Liver (tissue), 8 donors: ENCODE measurements at regions not wholly inside any gene's neighbourhood (a gene's known extent, or its start where the extent isn't known, plus 50 kb on each side); places are given as distances from the start of the nearest gene placed in this dataset.

ENCODE experiments used
- DNase-seq: peaks from one replicate; pipeline ENCODE4 v3.0.0-alpha.2; 2017; ENCODE audit warnings: low spot score
- H3K27ac ChIP-seq, 2 donors: one replicate each; pipeline ENCODE4 v1.7.0; 2013; ENCODE audit warnings: inconsistent platforms in 2 of 2, low read length in 2 of 2, control low read depth in 1 of 2, low read depth in 1 of 2, mild to moderate bottlenecking in 1 of 2
- H3K27me3 ChIP-seq, 4 donors: one replicate each; pipeline versions ENCODE4 v1.6.1 to v1.7.0; 2013; ENCODE audit warnings: low read length in 3 of 4, inconsistent platforms in 1 of 4, mild to moderate bottlenecking in 1 of 4, moderate library complexity in 1 of 4; ENCODE audit not compliant: control insufficient read depth in 4 of 4, insufficient read depth in 4 of 4
- H3K36me3 ChIP-seq, 4 donors: one replicate each; pipeline versions ENCODE4 v1.6.1 to v1.7.0; 2013; ENCODE audit warnings: low read length in 3 of 4, mild to moderate bottlenecking in 3 of 4, low read depth in 1 of 4, moderate library complexity in 1 of 4; ENCODE audit not compliant: control insufficient read depth in 4 of 4, insufficient read depth in 3 of 4
- H3K4me1 ChIP-seq, 4 donors: one replicate each; pipeline versions ENCODE4 v1.6.1 to v1.7.0; 2013; ENCODE audit warnings: low read length in 3 of 4, mild to moderate bottlenecking in 3 of 4, moderate library complexity in 1 of 4; ENCODE audit not compliant: control insufficient read depth in 4 of 4, insufficient read depth in 4 of 4
- H3K4me3 ChIP-seq, 3 donors: one replicate each; pipeline versions ENCODE4 v1.6.1 to v1.7.0; 2013; ENCODE audit warnings: low read length in 3 of 3, control low read depth in 1 of 3, low read depth in 1 of 3, mild to moderate bottlenecking in 1 of 3
- H3K9ac ChIP-seq, 2 donors: one replicate each; pipeline ENCODE4 v1.7.0; 2013; ENCODE audit warnings: low read length in 2 of 2, mild to moderate bottlenecking in 2 of 2, moderate library complexity in 2 of 2, control low read depth in 1 of 2, low read depth in 1 of 2
- H3K9me3 ChIP-seq, 4 donors: one replicate each; pipeline versions ENCODE4 v1.6.1 to v1.7.0; 2013; ENCODE audit warnings: low read length in 3 of 4; ENCODE audit not compliant: control insufficient read depth in 4 of 4
- EGR1 ChIP-seq, 2 donors: IDR thresholded peaks; 2 replicates each; pipeline ENCODE4 v1.6.1; 2016 to 2018; ENCODE audit warnings: antibody characterized with exemption in 2 of 2, low read depth in 2 of 2
- FOXA1 ChIP-seq: IDR thresholded peaks from 2 replicates; pipeline ENCODE4 v1.6.1; 2016; ENCODE audit warnings: antibody characterized with exemption
- FOXA2 ChIP-seq: IDR thresholded peaks from 2 replicates; pipeline ENCODE4 v1.6.1; 2016; ENCODE audit warnings: antibody characterized with exemption
- GABPA ChIP-seq, 2 donors: IDR thresholded peaks in 1 of 2; conservative IDR thresholded peaks in 1 of 2; 2 replicates each; pipeline ENCODE4 v1.6.1; 2016; ENCODE audit warnings: antibody characterized with exemption in 2 of 2, mild to moderate bottlenecking in 1 of 2, moderate library complexity in 1 of 2
- HNF4A ChIP-seq, 2 donors: conservative IDR thresholded peaks; 2 replicates each; pipeline ENCODE4 v1.6.1; 2016; ENCODE audit warnings: antibody characterized with exemption in 2 of 2, mild to moderate bottlenecking in 2 of 2
- HNF4G ChIP-seq: IDR thresholded peaks from 2 replicates; pipeline ENCODE4 v1.6.1; 2016; ENCODE audit warnings: antibody characterized with exemption
- JUND ChIP-seq, 2 donors: IDR thresholded peaks; 2 replicates each; pipeline ENCODE4 v1.6.1; 2016; ENCODE audit warnings: antibody characterized with exemption in 2 of 2
- NR2F2 ChIP-seq: IDR thresholded peaks from 2 replicates; pipeline ENCODE4 v1.6.1; 2016; ENCODE audit warnings: antibody characterized with exemption
- RAD21 ChIP-seq, 2 donors: IDR thresholded peaks; 2 replicates each; pipeline ENCODE4 v1.6.1; 2016; ENCODE audit warnings: antibody characterized with exemption in 2 of 2, mild to moderate bottlenecking in 2 of 2
- RXRA ChIP-seq, 2 donors: IDR thresholded peaks; 2 replicates each; pipeline ENCODE4 v1.6.1; 2017 to 2018; ENCODE audit warnings: antibody characterized with exemption in 2 of 2, mild to moderate bottlenecking in 1 of 2
- SP1 ChIP-seq: IDR thresholded peaks from 2 replicates; pipeline ENCODE4 v1.6.1; 2018; ENCODE audit warnings: antibody characterized with exemption, mild to moderate bottlenecking
- TAF1 ChIP-seq: conservative IDR thresholded peaks from 2 replicates; pipeline ENCODE4 v1.6.1; 2016; ENCODE audit warnings: antibody characterized with exemption, mild to moderate bottlenecking
- YY1 ChIP-seq: IDR thresholded peaks from 2 replicates; pipeline ENCODE4 v1.6.1; 2016; ENCODE audit warnings: antibody characterized with exemption, mild to moderate bottlenecking
- WGBS: extraction: QIAGEN DNeasy Blood & Tissue Kit; methylation state at CpG from one replicate; pipeline ENCODE4 v1.1.7; 2013; 5-methylcytosine and 5-hydroxymethylcytosine counted together
- TF ChIP-seq, protein P1 (sequence below): IDR thresholded peaks from 2 replicates; pipeline ENCODE4 v1.6.1; 2016; ENCODE audit warnings: antibody characterized with exemption
- TF ChIP-seq, protein P2 (sequence below): fragments of 150-350 bp; IDR thresholded peaks from 2 replicates; pipeline ENCODE4 v1.5.1; 2017; ENCODE audit warnings: improper control_type of control experiment, low read depth, low read length; ENCODE audit not compliant: missing input control
- TF ChIP-seq, protein P3 (sequence below): IDR thresholded peaks from 2 replicates; pipeline ENCODE4 v1.6.1; 2016; ENCODE audit warnings: antibody characterized with exemption, mild to moderate bottlenecking
- TF ChIP-seq, protein P4 (sequence below): IDR thresholded peaks from 2 replicates; pipeline ENCODE4 v1.6.1; 2016; ENCODE audit warnings: antibody characterized with exemption
- TF ChIP-seq, protein P5 (sequence below): IDR thresholded peaks from 2 replicates; pipeline ENCODE4 v1.6.1; 2016; ENCODE audit warnings: antibody characterized with exemption
- donor health status: healthy.
- donor health status: healthy.
- donor health status: healthy.
- donor health status: healthy.
- donor health status: healthy.

DNA sequence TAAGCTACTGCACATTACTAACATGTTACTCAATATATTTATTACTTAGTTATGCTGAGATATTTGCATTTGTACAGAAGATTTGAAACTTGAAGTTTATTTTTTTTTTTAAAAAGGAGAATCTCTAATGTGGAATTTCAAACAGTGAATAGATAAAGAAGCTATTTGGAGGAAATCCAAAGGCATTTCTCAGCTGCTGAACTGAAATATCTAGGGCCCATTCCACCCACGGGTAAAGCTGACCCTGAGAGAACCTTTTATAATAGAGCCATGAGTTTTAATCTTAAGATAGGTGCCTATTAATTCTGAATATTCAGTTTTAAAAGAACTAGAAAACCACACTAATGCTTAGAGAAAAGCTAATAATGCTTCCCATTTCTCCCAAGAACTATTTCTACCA is 225.4 kb upstream of the CAND1 start:
- no peak overlapping the region for H3K9ac ChIP-seq
- H3K27ac ChIP-seq = no peak overlapping the region
- TF ChIP-seq, protein P1, sequence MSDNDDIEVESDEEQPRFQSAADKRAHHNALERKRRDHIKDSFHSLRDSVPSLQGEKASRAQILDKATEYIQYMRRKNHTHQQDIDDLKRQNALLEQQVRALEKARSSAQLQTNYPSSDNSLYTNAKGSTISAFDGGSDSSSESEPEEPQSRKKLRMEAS = no peak
- TF ChIP-seq RAD21 (IDR thresholded peaks at IDR 0.05) = no peak
- H3K36me3 ChIP-seq = no peaks in the 10 kb centered on the region
- DNase-seq = no peak
- WGBS = 37% methylated on average over 1 of the region's 1 CpG
- H3K27me3 ChIP-seq = peaks cover 0 to 4% (median 0%) of the 10 kb centered on the region in 4 donors
- H3K9me3 ChIP-seq = no peaks in the 10 kb centered on the region
- H3K4me3 ChIP-seq = no peak overlapping the region
- H3K4me1 ChIP-seq = no peaks in the 10 kb centered on the region

DNA sequence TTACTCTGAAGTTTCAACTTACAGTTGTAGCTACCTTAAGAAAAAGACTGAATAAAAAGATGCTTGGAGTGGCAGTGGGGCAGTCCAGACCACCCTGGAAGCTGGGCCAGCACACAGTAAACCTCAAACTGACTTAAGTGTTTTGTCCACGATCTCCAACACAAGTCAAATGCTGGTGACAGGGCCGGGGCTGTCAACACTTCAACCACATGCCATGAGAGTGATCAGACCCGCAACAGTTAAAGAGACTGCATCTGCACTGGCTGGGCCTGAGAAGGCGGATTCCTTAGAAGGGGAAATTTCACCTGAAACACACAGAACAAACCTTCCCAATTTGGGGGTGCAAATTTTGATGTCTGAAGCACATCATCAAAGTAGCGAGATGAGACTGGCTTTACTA is 223.5 kb upstream of the CAND1 start:
- 65% methylated on average over 5 of the region's 5 CpGs for WGBS
- peaks cover 0 to 4% (median 0%) of the 10 kb centered on the region in 4 donors for H3K27me3 ChIP-seq
- no peak overlapping the region for H3K9ac ChIP-seq
- no peaks in the 10 kb centered on the region for H3K9me3 ChIP-seq
- TF ChIP-seq FOXA2 (no peak), YY1 (no peak), FOXA1 (no peak), GABPA (IDR thresholded peaks at IDR 0.05 in 1 of 2, conservative IDR thresholded peaks at IDR 0.05 in 1 of 2) (no peak), HNF4G (no peak), EGR1 (IDR thresholded peaks at IDR 0.05; ENCODE audit: low read depth in 2 of 2) (no peak), RXRA (IDR thresholded peaks at IDR 0.05) (no peak), RAD21 (IDR thresholded peaks at IDR 0.05) (no peak), TAF1 (no peak), SP1 (no peak), HNF4A (conservative IDR thresholded peaks at IDR 0.05) (no peak), NR2F2 (no peak), JUND (IDR thresholded peaks at IDR 0.05) (no peak)
- TF ChIP-seq, protein P2, sequence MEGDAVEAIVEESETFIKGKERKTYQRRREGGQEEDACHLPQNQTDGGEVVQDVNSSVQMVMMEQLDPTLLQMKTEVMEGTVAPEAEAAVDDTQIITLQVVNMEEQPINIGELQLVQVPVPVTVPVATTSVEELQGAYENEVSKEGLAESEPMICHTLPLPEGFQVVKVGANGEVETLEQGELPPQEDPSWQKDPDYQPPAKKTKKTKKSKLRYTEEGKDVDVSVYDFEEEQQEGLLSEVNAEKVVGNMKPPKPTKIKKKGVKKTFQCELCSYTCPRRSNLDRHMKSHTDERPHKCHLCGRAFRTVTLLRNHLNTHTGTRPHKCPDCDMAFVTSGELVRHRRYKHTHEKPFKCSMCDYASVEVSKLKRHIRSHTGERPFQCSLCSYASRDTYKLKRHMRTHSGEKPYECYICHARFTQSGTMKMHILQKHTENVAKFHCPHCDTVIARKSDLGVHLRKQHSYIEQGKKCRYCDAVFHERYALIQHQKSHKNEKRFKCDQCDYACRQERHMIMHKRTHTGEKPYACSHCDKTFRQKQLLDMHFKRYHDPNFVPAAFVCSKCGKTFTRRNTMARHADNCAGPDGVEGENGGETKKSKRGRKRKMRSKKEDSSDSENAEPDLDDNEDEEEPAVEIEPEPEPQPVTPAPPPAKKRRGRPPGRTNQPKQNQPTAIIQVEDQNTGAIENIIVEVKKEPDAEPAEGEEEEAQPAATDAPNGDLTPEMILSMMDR = no peak
- TF ChIP-seq, protein P3, sequence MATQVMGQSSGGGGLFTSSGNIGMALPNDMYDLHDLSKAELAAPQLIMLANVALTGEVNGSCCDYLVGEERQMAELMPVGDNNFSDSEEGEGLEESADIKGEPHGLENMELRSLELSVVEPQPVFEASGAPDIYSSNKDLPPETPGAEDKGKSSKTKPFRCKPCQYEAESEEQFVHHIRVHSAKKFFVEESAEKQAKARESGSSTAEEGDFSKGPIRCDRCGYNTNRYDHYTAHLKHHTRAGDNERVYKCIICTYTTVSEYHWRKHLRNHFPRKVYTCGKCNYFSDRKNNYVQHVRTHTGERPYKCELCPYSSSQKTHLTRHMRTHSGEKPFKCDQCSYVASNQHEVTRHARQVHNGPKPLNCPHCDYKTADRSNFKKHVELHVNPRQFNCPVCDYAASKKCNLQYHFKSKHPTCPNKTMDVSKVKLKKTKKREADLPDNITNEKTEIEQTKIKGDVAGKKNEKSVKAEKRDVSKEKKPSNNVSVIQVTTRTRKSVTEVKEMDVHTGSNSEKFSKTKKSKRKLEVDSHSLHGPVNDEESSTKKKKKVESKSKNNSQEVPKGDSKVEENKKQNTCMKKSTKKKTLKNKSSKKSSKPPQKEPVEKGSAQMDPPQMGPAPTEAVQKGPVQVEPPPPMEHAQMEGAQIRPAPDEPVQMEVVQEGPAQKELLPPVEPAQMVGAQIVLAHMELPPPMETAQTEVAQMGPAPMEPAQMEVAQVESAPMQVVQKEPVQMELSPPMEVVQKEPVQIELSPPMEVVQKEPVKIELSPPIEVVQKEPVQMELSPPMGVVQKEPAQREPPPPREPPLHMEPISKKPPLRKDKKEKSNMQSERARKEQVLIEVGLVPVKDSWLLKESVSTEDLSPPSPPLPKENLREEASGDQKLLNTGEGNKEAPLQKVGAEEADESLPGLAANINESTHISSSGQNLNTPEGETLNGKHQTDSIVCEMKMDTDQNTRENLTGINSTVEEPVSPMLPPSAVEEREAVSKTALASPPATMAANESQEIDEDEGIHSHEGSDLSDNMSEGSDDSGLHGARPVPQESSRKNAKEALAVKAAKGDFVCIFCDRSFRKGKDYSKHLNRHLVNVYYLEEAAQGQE = no peak
- TF ChIP-seq, protein P4, sequence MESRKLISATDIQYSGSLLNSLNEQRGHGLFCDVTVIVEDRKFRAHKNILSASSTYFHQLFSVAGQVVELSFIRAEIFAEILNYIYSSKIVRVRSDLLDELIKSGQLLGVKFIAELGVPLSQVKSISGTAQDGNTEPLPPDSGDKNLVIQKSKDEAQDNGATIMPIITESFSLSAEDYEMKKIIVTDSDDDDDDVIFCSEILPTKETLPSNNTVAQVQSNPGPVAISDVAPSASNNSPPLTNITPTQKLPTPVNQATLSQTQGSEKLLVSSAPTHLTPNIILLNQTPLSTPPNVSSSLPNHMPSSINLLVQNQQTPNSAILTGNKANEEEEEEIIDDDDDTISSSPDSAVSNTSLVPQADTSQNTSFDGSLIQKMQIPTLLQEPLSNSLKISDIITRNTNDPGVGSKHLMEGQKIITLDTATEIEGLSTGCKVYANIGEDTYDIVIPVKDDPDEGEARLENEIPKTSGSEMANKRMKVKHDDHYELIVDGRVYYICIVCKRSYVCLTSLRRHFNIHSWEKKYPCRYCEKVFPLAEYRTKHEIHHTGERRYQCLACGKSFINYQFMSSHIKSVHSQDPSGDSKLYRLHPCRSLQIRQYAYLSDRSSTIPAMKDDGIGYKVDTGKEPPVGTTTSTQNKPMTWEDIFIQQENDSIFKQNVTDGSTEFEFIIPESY = no peak
- TF ChIP-seq, protein P5, sequence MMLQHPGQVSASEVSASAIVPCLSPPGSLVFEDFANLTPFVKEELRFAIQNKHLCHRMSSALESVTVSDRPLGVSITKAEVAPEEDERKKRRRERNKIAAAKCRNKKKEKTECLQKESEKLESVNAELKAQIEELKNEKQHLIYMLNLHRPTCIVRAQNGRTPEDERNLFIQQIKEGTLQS = no peak
- TF ChIP-seq, protein P1 = no peak
- no peaks in the 10 kb centered on the region for H3K36me3 ChIP-seq
- H3K27ac ChIP-seq = no peak overlapping the region
- H3K4me3 ChIP-seq = no peak overlapping the region
- DNase-seq = no peak
- no peaks in the 10 kb centered on the region for H3K4me1 ChIP-seq
